GM10248 (cell line): ENCODE measurements at regions not wholly inside any gene's neighbourhood (a gene's known extent, or its start where the extent isn't known, plus 50 kb on each side); places are given as distances from the start of the nearest gene placed in this dataset.

Source experiments
- CTCF ChIA-PET: fragments of 300-600 bp; sonication (Branson Sonifier 250); formaldehyde crosslinking; extraction: SDS; loops from one replicate; lab custom pipeline; 2021; ENCODE audit warnings: antibody characterized with exemption; lab: Yijun Ruan, JAX
- POLR2A ChIA-PET: fragments of 350-650 bp; sonication (Branson Sonifier 250); formaldehyde crosslinking; extraction: SDS; loops from one replicate; lab custom pipeline; 2020; ENCODE audit warnings: antibody characterized with exemption; lab: Yijun Ruan, JAX
- DNase-seq: peaks from one replicate; pipeline ENCODE4 v3.0.0; 2012; ENCODE audit errors: extremely low spot score
- TF ChIP-seq, protein P1 (sequence below): IDR thresholded peaks from 2 replicates; pipeline ENCODE4 v1.5.1; 2012; ENCODE audit warnings: mild to moderate bottlenecking, low read depth; ENCODE audit errors: extremely low read depth, missing control alignments, control extremely low read depth

GRCh38 chr11:122304306-122304705 is 188.3 kb upstream of the BLID start:
- TF ChIP-seq, protein P1, sequence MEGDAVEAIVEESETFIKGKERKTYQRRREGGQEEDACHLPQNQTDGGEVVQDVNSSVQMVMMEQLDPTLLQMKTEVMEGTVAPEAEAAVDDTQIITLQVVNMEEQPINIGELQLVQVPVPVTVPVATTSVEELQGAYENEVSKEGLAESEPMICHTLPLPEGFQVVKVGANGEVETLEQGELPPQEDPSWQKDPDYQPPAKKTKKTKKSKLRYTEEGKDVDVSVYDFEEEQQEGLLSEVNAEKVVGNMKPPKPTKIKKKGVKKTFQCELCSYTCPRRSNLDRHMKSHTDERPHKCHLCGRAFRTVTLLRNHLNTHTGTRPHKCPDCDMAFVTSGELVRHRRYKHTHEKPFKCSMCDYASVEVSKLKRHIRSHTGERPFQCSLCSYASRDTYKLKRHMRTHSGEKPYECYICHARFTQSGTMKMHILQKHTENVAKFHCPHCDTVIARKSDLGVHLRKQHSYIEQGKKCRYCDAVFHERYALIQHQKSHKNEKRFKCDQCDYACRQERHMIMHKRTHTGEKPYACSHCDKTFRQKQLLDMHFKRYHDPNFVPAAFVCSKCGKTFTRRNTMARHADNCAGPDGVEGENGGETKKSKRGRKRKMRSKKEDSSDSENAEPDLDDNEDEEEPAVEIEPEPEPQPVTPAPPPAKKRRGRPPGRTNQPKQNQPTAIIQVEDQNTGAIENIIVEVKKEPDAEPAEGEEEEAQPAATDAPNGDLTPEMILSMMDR = no peak
- DNase-seq = no peak
- ChIA-PET CTCF (no interaction called here), POLR2A (no interaction called here)

GRCh38 chr11:122294041-122294440 is 178.0 kb upstream of the BLID start:
- ChIA-PET POLR2A (no interaction called here), CTCF (no interaction called here)
- no peak for DNase-seq
- TF ChIP-seq, protein P1 = no peak

DNA sequence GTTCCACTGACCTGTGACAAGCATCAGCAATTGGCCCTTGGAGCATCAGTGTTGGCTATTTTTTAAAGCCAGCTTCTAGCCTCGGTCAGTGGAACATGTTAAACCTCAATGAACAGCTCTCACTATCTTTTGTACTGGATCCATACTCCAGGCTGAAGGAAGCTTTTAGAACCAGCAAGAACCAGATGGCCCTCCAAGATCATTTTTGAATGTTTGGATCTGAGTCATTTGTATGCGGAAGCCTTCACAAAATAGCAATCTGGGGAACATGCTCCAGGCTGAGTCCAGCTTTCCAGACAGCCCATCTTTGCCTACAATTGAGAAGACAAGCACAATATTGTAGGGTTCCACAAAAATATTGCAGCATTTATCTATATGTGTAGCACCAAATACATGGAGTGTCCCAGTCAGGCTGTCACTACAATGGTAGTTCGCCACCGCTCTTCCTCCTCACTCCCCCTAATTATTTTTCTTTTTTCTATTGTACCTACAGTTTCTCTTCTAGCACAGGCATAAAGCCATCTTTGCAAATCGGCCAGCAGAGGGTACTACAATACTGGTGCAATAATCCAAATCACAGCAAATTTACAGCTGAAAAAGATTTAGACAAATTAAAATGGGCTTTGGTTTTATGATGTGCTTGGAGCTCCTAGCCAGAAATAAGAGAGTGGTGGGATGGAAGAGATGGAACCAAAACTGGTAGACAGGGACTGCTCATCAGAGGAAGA is 177.4 kb upstream of the BLID start:
- ChIA-PET POLR2A (no interaction called here), CTCF (no interaction called here)
- TF ChIP-seq, protein P1 = no peak
- no peak for DNase-seq

GRCh38 chr11:122287401-122287800 is 171.4 kb upstream of the BLID start:
- DNase-seq = no peak
- ChIA-PET POLR2A (no interaction called here), CTCF (interaction anchor here (1.4 kb wide), 1 partner anchor 72 kb away, joined by 3 read pairs; no protein-coding TSS in a partner anchor)
- TF ChIP-seq, protein P1 = no peak

DNA sequence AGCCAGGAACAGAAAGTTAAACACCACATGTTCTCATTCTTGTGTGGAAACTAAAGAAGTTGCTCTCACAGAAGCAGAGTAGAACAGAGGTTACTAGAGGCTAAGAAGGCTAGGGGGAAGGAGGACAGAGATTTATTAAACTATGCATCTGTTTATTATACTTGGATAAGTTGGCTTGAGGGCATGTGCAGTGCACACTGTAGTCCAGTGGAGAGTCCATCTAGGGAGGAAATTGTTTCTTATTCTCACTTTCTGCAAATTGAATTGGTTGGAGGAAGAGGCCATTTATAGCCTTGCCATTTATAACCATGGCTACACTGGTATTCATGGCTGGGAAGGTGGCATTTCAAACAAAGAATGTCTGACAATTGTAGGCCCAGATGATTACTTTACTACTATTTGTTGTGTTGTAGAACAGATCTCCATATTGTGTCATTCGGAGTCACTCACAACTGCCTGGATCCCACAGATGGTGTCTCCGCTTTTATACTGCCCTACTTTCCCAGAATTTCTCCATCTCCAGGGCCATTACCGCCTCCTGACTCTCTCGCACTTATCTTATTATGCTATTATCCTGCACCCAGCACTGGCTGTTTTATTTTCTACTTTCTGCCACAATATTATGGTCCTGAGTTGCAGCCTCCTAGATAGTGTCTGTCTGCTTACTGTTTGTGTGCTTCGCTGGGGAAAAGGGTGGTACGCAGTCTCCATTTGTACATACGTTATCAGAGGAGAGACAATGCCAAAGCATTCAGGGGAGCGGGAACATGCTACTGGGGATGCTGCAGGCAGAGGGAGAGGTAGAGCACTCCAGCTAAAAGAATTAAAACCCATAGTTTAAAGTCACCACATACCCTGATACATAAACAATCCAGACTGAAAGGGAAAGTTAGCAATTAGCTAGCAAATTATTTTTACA is 169.3 kb upstream of the BLID start:
- ChIA-PET POLR2A (no interaction called here), CTCF (no interaction called here)
- DNase-seq = no peak
- TF ChIP-seq, protein P1 = no peak

- no peak for DNase-seq
- ChIA-PET POLR2A (no interaction called here), CTCF (no interaction called here)
- TF ChIP-seq, protein P1 = no peak
Measured at GRCh38 chr11:122280870-122281269, 164.9 kb upstream of the BLID start.
